Hepatocyte (in vitro differentiated cells): ENCODE measurements at regions not wholly inside any gene's neighbourhood (a gene's known extent, or its start where the extent isn't known, plus 50 kb on each side); places are given as distances from the start of the nearest gene placed in this dataset.
"Not testable (repeated sequence)": the region's sequence is repeated elsewhere in the genome, so short reads cannot be mapped to it uniquely, and the experiment has no call there.

Experiments used
- DNase-seq: peaks from one replicate; pipeline ENCODE4 v3.0.0-alpha.2; 2016; ENCODE audit warnings: low spot score
- H2AFZ ChIP-seq: fragments of 200-600 bp; sonication (generic); 2 replicates; pipeline ENCODE4 v1.6.0; 2016; ENCODE audit warnings: antibody characterized with exemption, mild to moderate bottlenecking
- H3K27ac ChIP-seq: fragments of 200-600 bp; sonication (generic); 2 replicates; pipeline ENCODE4 v1.5.1; 2016; ENCODE audit warnings: mild to moderate bottlenecking
- H3K27me3 ChIP-seq: fragments of 200-600 bp; sonication (generic); 2 replicates; pipeline ENCODE4 v1.6.1; 2016
- H3K36me3 ChIP-seq: fragments of 200-600 bp; sonication (generic); replicated peaks from 2 replicates; pipeline ENCODE4 v1.5.1; 2016; ENCODE audit warnings: low read depth; ENCODE audit not compliant: insufficient read depth
- H3K4me1 ChIP-seq: fragments of 200-600 bp; sonication (generic); 2 replicates; pipeline ENCODE4 v1.5.1; 2016; ENCODE audit warnings: mild to moderate bottlenecking, moderate library complexity; ENCODE audit not compliant: insufficient read depth
- H3K4me2 ChIP-seq: fragments of 200-600 bp; sonication (generic); 2 replicates; pipeline ENCODE4 v1.6.0; 2016
- H3K4me3 ChIP-seq: fragments of 200-600 bp; sonication (generic); 2 replicates; pipeline ENCODE4 v1.5.1; 2016; ENCODE audit warnings: mild to moderate bottlenecking
- H3K79me2 ChIP-seq: fragments of 200-600 bp; sonication (generic); 2 replicates; pipeline ENCODE4 v1.6.0; 2017; ENCODE audit warnings: mild to moderate bottlenecking
- H3K9me2 ChIP-seq: fragments of 200-600 bp; sonication (generic); replicated peaks from 2 replicates; pipeline ENCODE4 v1.6.0; 2017; ENCODE audit warnings: mild to moderate bottlenecking; ENCODE audit not compliant: insufficient read depth
- H3K9me3 ChIP-seq: fragments of 200-600 bp; sonication (generic); 2 replicates; pipeline ENCODE4 v1.5.1; 2016; ENCODE audit warnings: low read depth, mild to moderate bottlenecking
- H4K20me1 ChIP-seq: fragments of 200-600 bp; sonication (generic); 2 replicates; pipeline ENCODE4 v1.6.0; 2016; ENCODE audit warnings: mild to moderate bottlenecking; ENCODE audit not compliant: insufficient read depth, poor library complexity, severe bottlenecking
- EZH2 ChIP-seq: fragments of 200-600 bp; sonication (generic); IDR thresholded peaks from 2 replicates; pipeline ENCODE4 v1.6.1; 2016; ENCODE audit warnings: antibody characterized with exemption, mild to moderate bottlenecking, borderline replicate concordance
- EZH2phosphoT487 ChIP-seq: fragments of 200-600 bp; sonication (generic); IDR thresholded peaks from one replicate; pipeline ENCODE4 v1.6.1; 2018; ENCODE audit warnings: antibody characterized with exemption, mild to moderate bottlenecking, low read depth, moderate library complexity; ENCODE audit not compliant: unreplicated experiment, severe bottlenecking
- WGBS: methylation state at CpG from one replicate; pipeline ENCODE4 v1.1.6; 2016; ENCODE audit warnings: low lambda C conversion rate; ENCODE audit errors: missing lambda C conversion rate; 5-methylcytosine and 5-hydroxymethylcytosine counted together
- TF ChIP-seq, protein P1 (sequence below): fragments of 200-600 bp; sonication (generic); IDR thresholded peaks from 2 replicates; pipeline ENCODE4 v1.5.1; 2016; ENCODE audit warnings: antibody characterized with exemption, mild to moderate bottlenecking; ENCODE audit not compliant: poor library complexity

DNA sequence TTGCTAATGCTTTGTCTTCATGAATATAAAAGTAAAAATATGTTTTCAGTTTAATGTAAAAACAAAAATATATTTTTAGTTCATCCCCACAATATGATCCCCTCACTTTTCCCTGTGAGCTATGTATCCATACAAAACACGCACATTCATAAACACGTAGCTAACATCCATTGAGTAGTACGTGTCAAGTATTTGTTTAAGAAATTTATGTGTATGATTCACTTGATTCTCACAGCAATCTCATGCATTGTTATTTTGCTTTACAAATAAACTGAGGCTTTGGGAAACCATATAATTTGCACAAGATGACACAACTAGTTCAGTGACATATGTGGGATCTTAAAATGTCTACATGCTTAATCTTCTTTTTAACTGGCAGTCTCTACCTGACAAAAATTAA, 329.6 kb upstream of the SEMA3C start:
- no peaks in the 10 kb centered on the region for H4K20me1 ChIP-seq
- DNase-seq, result no peak
- no peaks in the 10 kb centered on the region for H3K79me2 ChIP-seq
- H3K4me2 ChIP-seq, result no peak overlapping the region
- H3K4me3 ChIP-seq, result no peak overlapping the region
- no peaks in the 10 kb centered on the region for H3K4me1 ChIP-seq
- no peaks in the 10 kb centered on the region for H3K27me3 ChIP-seq
- H3K9me2 ChIP-seq, result no peaks in the 10 kb centered on the region
- no peaks in the 10 kb centered on the region for H3K9me3 ChIP-seq
- H3K27ac ChIP-seq, result no peak overlapping the region
- no peak overlapping the region for H2AFZ ChIP-seq
- WGBS, result 94% methylated on average over 3 of the region's 3 CpGs
- no peaks in the 10 kb centered on the region for H3K36me3 ChIP-seq
- TF ChIP-seq, protein P1, sequence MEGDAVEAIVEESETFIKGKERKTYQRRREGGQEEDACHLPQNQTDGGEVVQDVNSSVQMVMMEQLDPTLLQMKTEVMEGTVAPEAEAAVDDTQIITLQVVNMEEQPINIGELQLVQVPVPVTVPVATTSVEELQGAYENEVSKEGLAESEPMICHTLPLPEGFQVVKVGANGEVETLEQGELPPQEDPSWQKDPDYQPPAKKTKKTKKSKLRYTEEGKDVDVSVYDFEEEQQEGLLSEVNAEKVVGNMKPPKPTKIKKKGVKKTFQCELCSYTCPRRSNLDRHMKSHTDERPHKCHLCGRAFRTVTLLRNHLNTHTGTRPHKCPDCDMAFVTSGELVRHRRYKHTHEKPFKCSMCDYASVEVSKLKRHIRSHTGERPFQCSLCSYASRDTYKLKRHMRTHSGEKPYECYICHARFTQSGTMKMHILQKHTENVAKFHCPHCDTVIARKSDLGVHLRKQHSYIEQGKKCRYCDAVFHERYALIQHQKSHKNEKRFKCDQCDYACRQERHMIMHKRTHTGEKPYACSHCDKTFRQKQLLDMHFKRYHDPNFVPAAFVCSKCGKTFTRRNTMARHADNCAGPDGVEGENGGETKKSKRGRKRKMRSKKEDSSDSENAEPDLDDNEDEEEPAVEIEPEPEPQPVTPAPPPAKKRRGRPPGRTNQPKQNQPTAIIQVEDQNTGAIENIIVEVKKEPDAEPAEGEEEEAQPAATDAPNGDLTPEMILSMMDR, result no peak
- TF ChIP-seq EZH2phosphoT487, result no peak
- TF ChIP-seq EZH2, result no peak

DNA sequence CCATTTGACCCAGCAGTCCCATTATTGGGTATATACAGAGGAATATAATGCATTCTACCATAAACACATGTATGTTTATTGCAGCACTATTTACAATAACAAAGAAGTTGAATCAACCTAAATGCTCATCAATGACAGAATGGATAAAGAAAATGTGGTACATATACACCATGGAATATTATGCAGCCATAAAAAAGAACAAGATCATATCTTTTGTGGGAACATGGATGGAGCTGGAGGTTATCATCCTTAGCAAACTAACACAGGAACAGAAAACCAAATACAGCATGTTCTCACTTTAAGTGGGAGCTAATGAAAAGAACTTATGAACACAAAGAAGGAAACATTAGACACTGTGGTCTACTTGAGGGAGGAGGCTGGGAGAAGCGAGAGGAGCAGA, 328.5 kb upstream of the SEMA3C start:
- H3K36me3 ChIP-seq, H3K4me1 ChIP-seq, H3K4me2 ChIP-seq, DNase-seq, H4K20me1 ChIP-seq, H3K79me2 ChIP-seq, H3K27me3 ChIP-seq, H3K9me2 ChIP-seq, H3K9me3 ChIP-seq, H2AFZ ChIP-seq, H3K4me3 ChIP-seq, H3K27ac ChIP-seq: not testable (repeated sequence)
- 100% methylated on average over 1 of the region's 1 CpG for WGBS

DNA sequence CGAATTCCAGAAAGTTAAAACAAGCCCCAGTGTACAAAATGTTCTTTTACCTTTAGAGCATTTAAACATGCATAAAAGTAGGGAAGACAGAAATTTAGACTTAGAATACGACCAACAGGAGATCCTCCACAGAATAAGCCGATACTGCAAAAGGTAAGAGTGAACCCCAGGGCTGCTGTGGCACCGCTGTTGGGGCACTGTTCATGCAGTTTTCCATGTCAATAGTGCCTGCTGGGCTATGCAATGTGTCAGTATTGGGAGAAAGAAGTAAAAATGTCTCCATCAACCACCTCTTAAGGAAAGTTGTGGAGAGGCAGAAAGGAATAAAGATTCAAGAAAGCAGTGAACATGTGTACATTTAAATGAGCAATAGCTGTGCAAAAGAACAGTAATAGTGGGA, 326.5 kb upstream of the SEMA3C start:
- Histone ChIP-seq H4K20me1 (no peaks in the 10 kb centered on the region), H3K9me2 (no peaks in the 10 kb centered on the region), H3K4me3 (no peak overlapping the region), H3K36me3 (no peaks in the 10 kb centered on the region), H2AFZ (no peak overlapping the region), H3K27ac (no peak overlapping the region), H3K4me1 (no peaks in the 10 kb centered on the region), H3K4me2 (no peak overlapping the region), H3K27me3 (no peaks in the 10 kb centered on the region), H3K9me3 (no peaks in the 10 kb centered on the region), H3K79me2 (no peaks in the 10 kb centered on the region)
- 79% methylated on average over 4 of the region's 4 CpGs for WGBS
- TF ChIP-seq, protein P1, result no peak
- TF ChIP-seq EZH2phosphoT487, result no peak
- TF ChIP-seq EZH2, result no peak
- DNase-seq, result no peak

DNA sequence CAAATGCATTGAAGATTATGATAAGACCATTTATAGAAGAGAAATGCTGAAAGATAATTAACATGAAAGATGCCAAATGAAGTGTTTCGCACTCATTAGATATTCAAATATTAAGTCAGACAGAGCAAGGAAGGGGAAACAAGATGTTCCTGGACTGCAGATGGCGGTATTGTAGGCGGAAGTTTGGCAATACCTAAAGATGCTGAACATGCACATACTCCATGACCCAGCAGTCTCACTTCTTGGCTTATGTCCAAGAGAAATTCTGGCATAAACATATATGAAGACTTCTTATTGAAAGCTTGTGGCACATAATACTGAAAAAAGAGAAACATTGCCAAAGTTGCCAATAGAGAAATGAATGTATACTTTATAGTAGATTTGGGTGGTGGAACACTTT, 325.4 kb upstream of the SEMA3C start:
- DNase-seq, result peak; percentile 15
- H3K9me2 ChIP-seq, result no peaks in the 10 kb centered on the region
- TF ChIP-seq, protein P1, result no peak
- TF ChIP-seq EZH2 (no peak), EZH2phosphoT487 (no peak)
- H3K4me1 ChIP-seq, result no peaks in the 10 kb centered on the region
- 95% methylated on average over 3 of the region's 3 CpGs for WGBS
- H3K27ac ChIP-seq, result no peak overlapping the region
- no peaks in the 10 kb centered on the region for H3K36me3 ChIP-seq
- H3K4me2 ChIP-seq, result no peak overlapping the region
- H3K79me2 ChIP-seq, result no peaks in the 10 kb centered on the region
- H4K20me1 ChIP-seq, result no peaks in the 10 kb centered on the region
- no peaks in the 10 kb centered on the region for H3K27me3 ChIP-seq
- no peak overlapping the region for H2AFZ ChIP-seq
- H3K9me3 ChIP-seq, result no peaks in the 10 kb centered on the region
- H3K4me3 ChIP-seq, result no peak overlapping the region
